ENCODE measurements at regions not wholly inside any gene's neighbourhood (a gene's known extent, or its start where the extent isn't known, plus 50 kb on each side); places are given as distances from the start of the nearest gene placed in this dataset.
A peak's percentile ranks its signal among the peaks of the same experiment; 100 is the strongest.
"Not testable (repeated sequence)": the region's sequence is repeated elsewhere in the genome, so short reads cannot be mapped to it uniquely, and the experiment has no call there.

GRCh38 chr13:38002606-38003005, 133.0 kb upstream of the TRPC4 start:
- DNase-seq (ENCODE audit: low spot score), result no peak

- DNase-seq (ENCODE audit: low spot score), result no peak
Measured at GRCh38 chr13:37997641-37998040, 128.1 kb upstream of the TRPC4 start.

GRCh38 chr13:37995092-37995491, 125.5 kb upstream of the TRPC4 start:
- peak; percentile 34 for DNase-seq (ENCODE audit: low spot score)

GRCh38 chr13:37986811-37987210, 117.2 kb upstream of the TRPC4 start:
- DNase-seq (ENCODE audit: low spot score), result no peak

- no peak for DNase-seq (ENCODE audit: low spot score)
Measured at GRCh38 chr13:37985281-37985680, 115.7 kb upstream of the TRPC4 start.

GRCh38 chr13:37984357-37984756, 114.8 kb upstream of the TRPC4 start:
- no peak for DNase-seq (ENCODE audit: low spot score)

GRCh38 chr13:37981932-37982331, 112.4 kb upstream of the TRPC4 start:
- DNase-seq (ENCODE audit: low spot score), result no peak

GRCh38 chr13:37978680-37979079, 109.1 kb upstream of the TRPC4 start:
- no peak for DNase-seq (ENCODE audit: low spot score)

- no peak for DNase-seq (ENCODE audit: low spot score)
Measured at GRCh38 chr13:37968555-37968954, 99.0 kb upstream of the TRPC4 start.

- no peak for DNase-seq (ENCODE audit: low spot score)
Measured at GRCh38 chr13:37966266-37966665, 96.7 kb upstream of the TRPC4 start.

- DNase-seq (ENCODE audit: low spot score), result no peak
Measured at GRCh38 chr13:37960427-37960826, 90.9 kb upstream of the TRPC4 start.

GRCh38 chr13:37959284-37959683, 89.7 kb upstream of the TRPC4 start:
- no peak for DNase-seq (ENCODE audit: low spot score)

GRCh38 chr13:37956536-37956935, 87.0 kb upstream of the TRPC4 start:
- no peak for DNase-seq (ENCODE audit: low spot score)

GRCh38 chr13:37954597-37954996, 85.0 kb upstream of the TRPC4 start:
- DNase-seq (ENCODE audit: low spot score), result not testable (repeated sequence)

- no peak for DNase-seq (ENCODE audit: low spot score)
Measured at GRCh38 chr13:37954191-37954590, 84.6 kb upstream of the TRPC4 start.

- no peak for DNase-seq (ENCODE audit: low spot score)
Measured at GRCh38 chr13:37953696-37954095, 84.1 kb upstream of the TRPC4 start.

- DNase-seq (ENCODE audit: low spot score), result no peak
Measured at GRCh38 chr13:37950016-37950415, 80.4 kb upstream of the TRPC4 start.

GRCh38 chr13:37947419-37948140, 78.0 kb upstream of the TRPC4 start:
- no peak for DNase-seq (ENCODE audit: low spot score)

GRCh38 chr13:37945651-37946575, 76.3 kb upstream of the TRPC4 start:
- no peak for DNase-seq (ENCODE audit: low spot score)

- DNase-seq (ENCODE audit: low spot score), result no peak
Measured at GRCh38 chr13:37944869-37945442, 75.4 kb upstream of the TRPC4 start.

- DNase-seq (ENCODE audit: low spot score), result no peak
Measured at GRCh38 chr13:37944081-37944868, 74.7 kb upstream of the TRPC4 start.

GRCh38 chr13:37942929-37943328, 73.4 kb upstream of the TRPC4 start:
- no peak for DNase-seq (ENCODE audit: low spot score)
